Peyer's patch (tissue), 4 donors: ENCODE measurements at regions not wholly inside any gene's neighbourhood (a gene's known extent, or its start where the extent isn't known, plus 50 kb on each side); places are given as distances from the start of the nearest gene placed in this dataset.

Experiments
- CTCF ChIP-seq, 6 experiments: fragments of 450-650 bp in 4 of 6; fragments of 200-600 bp in 2 of 6; sonication (generic) in 1 of 6; IDR thresholded peaks; one replicate each; pipeline ENCODE4 v1.5.1; 2017 to 2019; ENCODE audit warnings: antibody characterized with exemption in 6 of 6, mild to moderate bottlenecking in 3 of 6, moderate library complexity in 1 of 6
- POLR2A ChIP-seq, 2 donors: fragments of 450-650 bp; IDR thresholded peaks; one replicate each; pipeline ENCODE4 v1.5.1; 2017; ENCODE audit warnings: antibody characterized with exemption in 2 of 2, mild to moderate bottlenecking in 2 of 2, moderate library complexity in 2 of 2

- TF ChIP-seq CTCF (IDR thresholded peaks at IDR 0.05) (no peak), POLR2A (IDR thresholded peaks at IDR 0.05) (no peak)
Measured at GRCh38 chr20:20955892-20956291, 150.3 kb downstream of the LINC00237 start.
